HG02798 (cell line): ENCODE measurements at regions not wholly inside any gene's neighbourhood (a gene's known extent, or its start where the extent isn't known, plus 50 kb on each side); places are given as distances from the start of the nearest gene placed in this dataset.

Experiments used
- ATAC-seq: cut with Tn5 transposase; IDR thresholded peaks from one replicate; pipeline ENCODE4 v1.9.1; 2021; ENCODE audit warnings: mild to moderate bottlenecking; ENCODE audit not compliant: unreplicated experiment, poor library complexity

DNA sequence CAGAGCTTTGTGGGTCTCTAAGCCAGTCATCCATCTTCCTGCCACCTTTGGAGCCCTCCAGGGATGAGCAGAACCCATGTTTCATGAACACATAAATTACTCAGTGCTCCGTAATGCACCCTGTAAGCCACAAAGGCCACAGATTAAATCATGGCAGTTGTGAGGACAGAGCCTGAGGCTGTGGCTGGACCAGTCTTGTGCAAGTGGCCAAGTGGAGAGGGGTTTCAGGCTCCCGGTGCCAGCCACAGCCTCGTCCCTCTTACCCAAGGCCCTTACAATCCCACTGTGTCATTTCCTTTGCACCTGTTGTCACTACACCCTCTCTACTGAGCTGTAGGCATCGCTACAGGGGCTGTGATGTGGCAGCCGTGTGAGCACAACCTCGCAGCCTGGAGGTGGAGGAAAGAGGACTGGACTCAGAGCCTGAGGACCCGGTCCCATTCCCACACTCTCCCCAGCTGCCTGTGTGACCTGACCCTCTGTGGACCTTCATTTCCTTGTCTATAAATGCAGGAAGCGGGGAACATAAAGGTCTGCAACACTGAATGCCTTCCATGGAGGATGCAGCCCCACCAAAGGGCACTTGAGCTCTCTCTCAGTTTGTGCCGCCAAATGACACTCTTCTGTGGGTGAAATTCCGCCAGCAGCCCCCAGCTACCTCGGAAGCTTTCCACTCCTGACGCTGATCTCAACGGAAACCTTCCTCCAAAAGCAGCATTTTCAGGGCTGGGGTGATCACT, 792.0 kb downstream of the UQCRFS1 start:
- ATAC-seq = no peak

DNA sequence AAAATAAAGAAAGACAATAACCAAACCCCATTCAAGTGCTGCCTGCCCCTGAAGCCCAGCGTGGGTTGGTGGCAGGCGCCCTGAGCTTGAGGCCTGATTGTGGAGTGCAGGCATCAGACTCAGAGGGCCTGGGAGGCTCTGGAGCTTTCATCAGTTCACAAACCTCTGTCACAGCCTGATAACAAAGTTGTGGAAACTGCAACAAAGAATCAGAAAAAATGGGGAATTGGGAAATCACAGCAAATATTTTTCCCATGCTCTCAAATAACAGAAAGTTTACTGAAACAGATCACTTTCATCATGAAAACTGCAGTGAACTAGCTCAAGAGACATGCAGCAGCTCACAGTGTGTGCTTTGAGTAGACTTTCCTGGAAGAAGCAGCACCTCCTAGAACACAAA, 793.6 kb downstream of the UQCRFS1 start:
- ATAC-seq = no peak

DNA sequence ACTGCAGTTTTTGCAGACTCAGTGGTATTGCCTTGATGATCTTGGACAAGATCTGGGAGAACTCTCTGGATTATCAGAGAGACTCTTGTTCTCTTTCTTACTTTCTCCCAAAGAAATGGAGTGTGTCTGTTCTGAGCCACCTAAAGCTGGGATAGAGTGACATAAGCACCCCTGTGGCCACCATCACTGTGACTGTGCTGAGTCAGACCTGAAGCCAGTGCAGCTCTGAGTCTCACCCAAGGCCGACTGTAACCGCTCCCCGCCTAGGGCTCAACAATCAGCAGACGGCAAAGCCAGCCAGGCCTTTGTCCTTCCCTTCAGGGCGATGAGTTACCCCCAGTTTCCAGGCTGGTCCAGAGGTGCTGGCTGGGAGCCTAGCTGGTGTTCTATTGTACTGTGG, 795.6 kb downstream of the UQCRFS1 start:
- ATAC-seq = no peak

DNA sequence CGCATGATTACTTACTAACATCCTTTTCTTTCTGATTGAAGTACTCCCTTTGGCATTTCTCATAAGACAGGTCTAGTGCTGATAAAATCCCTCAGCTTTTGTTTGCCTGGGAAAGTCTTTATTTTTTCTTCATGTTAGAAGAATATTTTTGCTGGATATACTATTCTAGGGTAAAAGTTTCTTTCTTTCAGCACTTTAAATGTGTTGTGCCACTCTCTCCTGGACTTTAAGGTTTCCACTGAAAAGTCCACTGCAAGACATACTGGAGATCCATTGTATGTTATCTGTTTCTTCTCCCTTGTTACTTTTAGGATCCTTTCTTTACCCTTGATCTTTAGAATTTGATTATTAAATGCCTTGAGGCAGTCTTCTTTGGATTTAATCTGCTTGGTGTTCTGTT, 796.7 kb downstream of the UQCRFS1 start:
- ATAC-seq = no peak

DNA sequence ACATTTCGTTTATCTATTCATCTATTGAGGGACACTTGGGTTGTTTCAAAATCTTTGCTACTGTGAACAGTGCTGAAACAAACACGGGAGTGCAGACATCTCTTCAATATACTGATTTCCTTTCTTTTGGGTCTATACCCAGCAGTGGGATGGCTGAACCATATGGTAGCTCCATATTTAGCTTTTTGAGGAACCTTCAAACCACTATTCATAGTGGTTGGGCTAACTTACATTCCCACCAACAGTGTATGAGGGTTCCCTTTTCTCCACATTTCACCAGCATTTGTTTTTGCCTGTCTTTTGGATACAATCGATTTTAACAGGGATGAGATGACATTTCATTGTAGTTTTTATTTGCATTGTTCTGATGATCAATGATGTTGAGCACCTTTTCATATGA, 798.2 kb downstream of the UQCRFS1 start:
- no peak for ATAC-seq

DNA sequence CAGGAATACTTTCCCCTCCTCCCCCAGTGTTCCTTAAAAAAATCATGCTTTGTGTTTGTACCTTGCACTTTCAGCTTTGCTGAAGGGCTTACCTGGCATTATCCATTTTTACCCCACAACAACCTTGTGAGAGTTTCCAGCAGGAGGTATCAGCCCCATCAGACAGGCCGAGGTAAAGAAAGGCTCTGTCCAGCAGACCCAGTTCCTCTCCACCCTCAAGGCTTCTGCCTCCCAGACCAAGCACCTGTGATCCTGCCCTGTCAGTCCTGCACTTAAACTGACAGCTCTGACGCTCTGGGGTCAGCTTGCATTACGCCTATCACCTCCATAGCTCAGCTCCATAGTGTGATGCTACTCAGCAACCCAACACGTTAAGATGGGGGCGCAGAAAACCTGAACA, 803.1 kb downstream of the UQCRFS1 start:
- ATAC-seq = no peak

DNA sequence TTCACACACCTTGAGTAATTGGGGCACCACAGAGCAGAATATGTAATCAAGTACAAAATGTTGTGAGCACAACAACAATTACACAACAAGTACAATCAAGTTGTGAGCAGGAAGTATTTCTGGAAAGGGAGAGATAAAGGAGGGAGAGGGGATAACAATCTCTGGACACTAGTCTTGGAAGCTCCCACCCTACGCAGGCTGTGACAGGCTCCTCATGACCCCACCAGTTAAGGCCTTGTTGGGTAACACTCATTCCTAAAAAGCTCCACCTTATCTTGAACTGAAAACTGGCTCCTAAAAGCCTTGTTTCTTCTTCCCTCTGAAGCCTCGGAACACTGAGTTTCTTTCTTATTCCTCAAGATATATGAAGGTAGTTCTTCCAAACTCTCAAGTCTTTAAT, 806.0 kb downstream of the UQCRFS1 start:
- ATAC-seq = no peak

DNA sequence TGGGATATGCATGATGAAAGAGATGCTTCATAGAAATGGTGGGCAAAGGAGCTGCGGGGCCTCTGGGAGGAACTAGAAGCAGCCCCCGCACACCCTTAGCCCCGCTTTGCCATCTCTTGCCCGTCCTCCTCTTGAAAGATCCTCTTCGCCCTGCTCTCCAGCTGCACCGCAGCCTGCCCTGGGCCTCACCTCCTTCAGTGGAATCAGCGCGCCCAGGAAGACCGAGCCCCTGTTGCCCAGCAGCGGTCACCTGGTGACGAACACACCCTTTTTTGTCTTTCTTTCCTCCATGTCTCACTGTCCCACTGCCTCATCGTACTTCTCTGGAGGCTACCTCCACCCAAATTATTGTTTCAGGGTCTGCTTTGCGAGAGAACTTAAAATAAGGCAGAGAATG, 807.6 kb downstream of the UQCRFS1 start:
- no peak for ATAC-seq

DNA sequence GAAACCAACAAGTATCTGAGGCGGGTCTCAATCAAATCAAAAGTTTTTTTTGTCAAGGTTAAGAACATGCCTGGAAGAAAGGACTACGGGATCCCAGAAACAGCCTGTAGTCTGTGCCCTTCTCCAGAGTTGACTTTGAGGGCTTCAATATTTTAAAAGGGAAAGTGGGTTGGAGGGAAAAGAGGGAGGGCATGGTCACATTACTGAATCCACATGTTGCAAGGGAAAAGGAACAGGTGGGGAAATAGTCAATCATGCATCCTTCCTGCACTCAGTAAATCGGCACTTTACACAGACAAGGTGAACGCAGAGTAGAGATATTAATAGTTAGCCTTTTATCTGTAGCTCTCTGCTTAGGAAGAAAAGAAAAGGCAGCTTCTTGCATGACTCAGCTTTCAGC, 808.5 kb downstream of the UQCRFS1 start:
- ATAC-seq = no peak

DNA sequence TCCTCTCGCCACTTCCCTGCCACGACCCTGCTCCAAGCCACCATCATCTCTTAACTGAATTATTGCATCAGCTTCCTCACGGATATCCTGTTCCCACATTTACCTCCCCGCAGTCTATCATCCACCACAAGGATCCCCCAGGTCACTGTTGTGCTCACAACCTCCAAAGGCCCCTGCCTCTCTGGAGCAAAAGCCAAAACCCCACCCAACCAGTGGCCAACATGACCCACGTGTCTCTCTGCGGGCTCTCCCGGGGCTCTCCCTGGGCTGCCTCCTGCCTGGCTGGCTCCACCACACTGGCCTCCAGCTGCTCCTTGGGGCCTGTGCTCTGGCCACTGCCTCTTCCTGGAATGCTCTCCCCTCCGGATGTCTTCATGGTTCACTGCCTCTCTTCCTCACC, 809.3 kb downstream of the UQCRFS1 start:
- ATAC-seq = no peak

DNA sequence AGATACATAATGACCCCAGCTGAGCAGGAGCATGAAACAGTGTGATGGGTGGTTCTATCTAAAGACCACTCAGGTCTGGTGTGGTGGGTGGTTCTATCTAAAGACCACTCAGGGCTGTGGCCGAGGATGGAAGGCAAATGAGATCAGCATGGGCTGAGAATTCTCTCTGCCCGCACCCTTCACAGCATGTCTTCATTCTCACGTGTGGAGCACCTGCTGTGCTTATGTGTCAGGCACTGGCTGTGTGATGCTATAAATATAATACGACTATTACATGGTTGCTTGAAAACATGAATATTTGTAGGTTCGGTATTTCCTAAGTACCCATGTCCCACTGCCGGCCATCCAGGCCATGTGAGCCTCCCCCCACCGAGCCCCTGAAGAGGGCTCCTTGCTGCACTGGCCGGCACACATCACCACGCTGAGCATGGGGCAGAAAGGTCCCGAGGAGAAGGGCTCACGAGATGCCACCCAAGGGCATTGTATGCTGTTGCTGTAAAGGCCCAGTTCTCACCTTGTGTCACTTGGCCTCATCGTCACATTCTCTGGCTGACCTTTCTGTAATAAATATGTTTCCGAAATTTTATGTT, 810.2 kb downstream of the UQCRFS1 start:
- ATAC-seq = no peak

DNA sequence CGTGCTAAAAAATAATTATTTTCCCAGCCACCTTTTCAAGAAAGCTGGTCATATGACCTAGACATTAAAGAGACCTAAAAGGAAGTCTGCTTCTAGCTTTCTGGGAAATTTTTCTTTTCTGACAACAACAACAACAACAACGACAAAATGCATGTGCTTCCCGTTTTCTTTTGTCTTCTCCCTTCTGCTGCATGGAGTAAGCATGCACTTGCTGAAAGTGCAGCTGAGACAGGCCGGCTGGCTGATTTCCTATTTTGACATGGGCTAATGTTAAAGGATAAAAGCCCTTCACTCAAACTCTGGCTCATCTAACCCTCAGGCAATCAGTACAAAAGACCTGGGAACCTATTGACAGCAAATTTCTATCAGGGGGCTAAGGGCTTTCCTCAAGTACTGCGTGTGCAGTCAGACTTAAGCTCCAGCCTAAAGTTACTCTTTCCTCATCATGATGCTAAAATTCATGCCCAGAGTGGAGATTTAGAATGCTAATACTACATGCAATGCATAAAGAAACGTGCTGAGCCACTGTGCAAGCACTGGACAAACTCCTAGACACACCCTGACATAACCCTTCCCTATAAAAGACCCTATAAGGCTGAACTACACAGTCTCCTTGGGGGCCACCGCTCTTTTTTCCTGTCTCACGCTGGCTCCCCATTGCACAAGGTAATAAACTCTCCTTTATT, 811.1 kb downstream of the UQCRFS1 start:
- ATAC-seq = no peak

DNA sequence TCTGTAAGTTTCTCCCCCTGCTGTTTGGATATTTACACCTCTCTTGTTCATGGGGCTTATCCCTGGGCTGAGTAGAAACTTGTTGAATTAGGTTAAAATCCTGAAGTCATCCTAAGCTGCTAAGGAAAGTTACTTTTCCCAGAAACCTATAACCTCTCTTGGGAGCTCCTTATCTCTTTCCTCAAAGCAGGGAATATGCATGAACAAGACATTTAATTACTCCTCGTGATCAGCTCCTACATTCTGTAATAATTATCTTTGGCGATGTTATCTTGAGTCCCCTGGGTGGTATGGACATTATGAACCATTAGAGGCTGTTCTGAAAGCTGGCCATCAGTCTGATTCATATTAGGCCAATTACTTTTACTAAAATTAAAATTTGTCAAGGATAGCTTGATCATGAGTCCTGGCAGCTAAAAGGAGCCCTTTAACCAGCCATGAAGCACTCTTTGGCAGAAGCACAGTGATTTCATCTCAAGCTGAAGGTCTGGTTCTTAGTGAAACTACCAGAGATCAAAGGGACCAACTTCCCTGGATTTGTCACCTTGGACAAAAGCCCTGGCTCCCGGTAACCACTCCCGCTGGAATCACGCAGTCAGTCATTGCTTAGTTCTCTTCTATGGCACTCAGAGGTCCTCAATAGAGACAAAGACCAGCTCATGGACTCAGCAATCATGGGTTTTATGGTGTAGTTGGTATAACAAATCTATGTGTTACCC, 811.8 kb downstream of the UQCRFS1 start:
- no peak for ATAC-seq

DNA sequence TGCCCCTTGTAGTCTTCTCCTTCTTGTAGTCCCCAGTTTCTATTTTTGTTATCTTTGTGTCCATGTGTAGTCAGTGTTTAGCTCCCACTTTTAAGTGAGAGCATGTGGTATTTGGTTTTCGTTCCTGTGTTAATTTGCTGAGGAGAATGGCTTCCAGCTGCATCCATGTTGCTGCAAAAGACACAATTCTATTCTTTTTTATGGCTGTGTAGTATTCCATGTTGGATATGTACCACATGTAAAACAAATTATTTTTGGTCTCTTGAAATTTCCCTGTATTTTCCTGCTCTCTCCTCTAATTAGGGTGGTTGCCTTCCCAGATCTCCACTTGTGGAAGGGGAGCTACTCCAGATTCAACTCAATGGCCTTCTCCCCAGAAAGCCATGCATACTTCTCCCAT, 813.8 kb downstream of the UQCRFS1 start:
- ATAC-seq = no peak

DNA sequence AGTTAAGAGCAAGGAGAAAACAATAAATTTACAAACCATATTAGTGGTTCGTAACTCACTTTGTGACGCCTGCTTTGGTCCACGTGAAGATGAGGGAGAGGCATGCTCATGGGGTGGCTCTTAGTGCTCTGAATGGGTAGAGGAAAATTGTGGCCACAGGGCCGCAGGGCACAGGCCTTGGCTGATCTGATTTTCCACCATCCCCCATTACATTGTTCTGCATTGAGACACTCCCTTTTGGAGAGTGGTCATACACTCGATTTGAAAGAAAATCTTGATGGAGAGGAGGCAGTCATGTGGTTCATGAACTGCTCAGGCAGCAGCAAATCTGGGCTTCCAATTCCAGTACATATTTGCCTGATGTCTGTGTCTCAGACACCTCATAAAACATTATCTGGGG, 815.2 kb downstream of the UQCRFS1 start:
- ATAC-seq = no peak

DNA sequence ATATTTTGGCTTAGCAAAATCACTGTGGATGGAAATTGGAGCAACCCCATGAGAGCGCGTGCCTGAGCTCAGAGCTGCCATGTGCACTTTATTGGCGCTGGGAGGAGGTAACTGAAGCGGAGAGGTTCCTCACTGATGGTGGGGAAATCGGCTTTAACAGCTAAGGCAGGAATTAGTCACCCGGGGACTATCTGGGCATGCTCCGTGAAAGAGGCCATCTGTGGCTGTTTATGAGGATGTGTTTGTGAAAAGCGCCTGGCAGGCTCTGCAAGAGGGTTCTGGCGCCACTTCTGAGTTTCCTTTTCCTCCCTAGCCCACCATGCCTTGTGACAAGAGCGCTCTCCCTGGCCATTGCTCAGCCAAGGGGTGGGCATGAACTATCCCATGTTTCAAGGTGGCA, 815.6 kb downstream of the UQCRFS1 start:
- ATAC-seq = no peak

DNA sequence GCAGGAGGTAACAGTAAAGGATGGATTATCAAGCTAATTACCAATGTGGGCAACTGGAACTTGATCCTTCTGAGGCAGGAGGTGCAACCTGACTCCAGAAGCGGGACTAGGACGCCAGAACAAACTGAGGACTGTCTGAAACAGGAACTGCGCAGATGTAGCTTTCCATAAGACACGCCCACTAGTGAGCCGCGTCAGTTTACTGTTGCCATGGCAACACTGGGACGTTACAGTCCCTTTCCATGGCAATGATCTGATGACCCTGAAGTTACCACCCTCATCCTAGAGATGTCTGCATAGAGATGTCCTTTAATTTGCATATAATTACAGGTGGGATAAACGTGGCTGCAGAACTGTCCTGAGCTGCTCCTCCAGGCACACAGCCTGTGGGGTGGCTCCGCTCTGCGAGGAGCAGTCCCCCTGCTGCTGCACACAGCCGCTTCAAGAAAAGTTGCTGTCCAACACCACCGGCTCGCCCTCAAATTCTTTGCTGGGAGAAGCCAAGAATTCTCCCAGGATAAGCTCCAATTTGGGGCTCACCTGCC, 816.6 kb downstream of the UQCRFS1 start:
- no peak for ATAC-seq

DNA sequence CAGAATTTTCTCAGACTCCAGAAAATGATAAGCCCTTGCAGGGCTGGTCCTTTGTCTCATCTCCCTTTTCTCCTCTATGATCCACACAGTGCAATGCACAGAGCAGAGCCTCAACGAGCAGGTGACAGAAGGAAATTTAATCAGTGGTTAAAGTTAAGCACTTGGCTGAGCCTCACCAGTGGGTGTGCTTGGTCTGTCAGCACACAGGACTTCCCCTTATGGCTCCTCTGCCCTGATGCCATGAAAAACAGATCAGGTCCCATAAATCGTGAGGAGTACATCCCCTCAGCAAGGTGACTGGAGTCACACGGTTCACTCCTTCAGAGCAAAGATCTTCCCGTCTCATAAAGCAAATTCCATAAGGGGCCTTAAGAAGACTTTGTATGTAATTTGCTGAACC, 818.2 kb downstream of the UQCRFS1 start:
- no peak for ATAC-seq

DNA sequence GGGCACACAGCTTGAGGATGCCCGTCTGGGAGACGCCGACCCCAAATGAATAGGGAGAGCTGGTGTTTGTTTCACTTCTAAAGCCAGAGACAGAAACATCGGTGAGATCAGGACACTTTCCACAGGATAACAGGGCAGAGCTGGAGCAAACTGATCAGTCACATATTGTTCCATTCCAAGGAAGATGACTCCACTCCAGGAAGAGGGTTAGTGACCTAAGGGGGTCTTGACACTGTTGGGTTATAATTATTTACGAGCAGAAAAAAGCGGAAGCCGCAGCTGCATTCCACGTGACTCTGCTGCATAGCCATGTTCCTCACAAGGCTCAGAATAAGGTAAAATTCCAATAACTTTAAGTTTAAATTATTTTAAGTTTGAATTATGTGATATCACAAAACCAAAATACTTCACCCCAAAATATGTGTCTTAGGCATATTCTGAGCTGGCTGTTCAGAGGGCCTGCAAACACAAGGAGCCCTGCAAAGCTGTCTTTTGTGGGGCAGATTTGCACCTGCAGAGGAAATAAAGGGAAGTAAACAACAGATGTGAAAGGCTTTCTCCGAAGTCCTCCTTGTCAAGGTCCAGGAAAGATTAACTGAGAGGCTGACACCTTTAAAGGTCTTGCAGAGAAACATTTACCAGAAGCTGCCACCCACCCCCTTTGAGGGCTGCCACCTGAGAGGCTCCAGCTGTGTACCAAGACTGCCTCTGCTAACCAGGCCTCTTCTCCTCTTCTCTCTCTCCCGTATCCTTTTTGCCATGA, 819.2 kb downstream of the UQCRFS1 start:
- no peak for ATAC-seq

DNA sequence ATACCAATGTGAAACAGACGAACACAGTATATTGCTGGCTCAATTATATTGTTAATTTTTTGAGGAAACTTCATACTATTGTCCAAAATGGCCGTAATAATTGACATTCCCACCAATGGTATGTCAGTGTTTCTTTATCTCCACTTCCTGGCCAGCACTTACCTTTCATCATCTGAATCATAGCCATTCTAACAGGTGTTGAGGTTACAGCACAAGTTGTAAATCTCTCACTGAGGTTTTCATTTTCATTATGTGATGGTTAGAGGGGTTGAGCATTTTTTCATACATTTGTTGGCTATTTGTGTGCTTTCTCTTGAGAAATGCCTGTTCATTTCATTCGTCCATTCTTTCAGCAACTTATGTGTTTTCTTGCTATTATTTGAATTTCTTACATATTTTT, 824.0 kb downstream of the UQCRFS1 start:
- no peak for ATAC-seq
